Cardiac fibroblast (primary cell): ENCODE measurements at regions not wholly inside any gene's neighbourhood (a gene's known extent, or its start where the extent isn't known, plus 50 kb on each side); places are given as distances from the start of the nearest gene placed in this dataset.
A peak's percentile ranks its signal among the peaks of the same experiment; 100 is the strongest.

Experiments
- DNase-seq, 2 donors: peaks; one replicate each; pipeline versions ENCODE4 v3.0.0 to v3.0.0-alpha.2; 2010; ENCODE audit warnings: low read depth in 2 of 2
- H3K4me3 ChIP-seq, 2 donors: replicated peaks in 1 of 2; 1 replicate in 1 of 2; 2 replicates in 1 of 2; pipeline ENCODE4 v1.5.1; 2011; ENCODE audit warnings: low read depth in 2 of 2, low read length in 2 of 2, mild to moderate bottlenecking in 2 of 2, moderate library complexity in 1 of 2
- CTCF ChIP-seq: IDR thresholded peaks from one replicate; pipeline ENCODE4 v1.5.1; 2011; ENCODE audit warnings: low read depth, mild to moderate bottlenecking, low read length, inconsistent platforms

GRCh38 chr2:225894236-225894980 lies 494.9 kb downstream of the NYAP2 start:
- DNase-seq: peak; percentile 58 to 81
- H3K4me3 ChIP-seq: no peak overlapping the region
- no peak for TF ChIP-seq CTCF

- H3K4me3 ChIP-seq: no peak overlapping the region
- no peak for TF ChIP-seq CTCF
- DNase-seq: no peak
Measured at GRCh38 chr2:225893151-225893550, 493.6 kb downstream of the NYAP2 start.

GRCh38 chr2:225891771-225892170 lies 492.3 kb downstream of the NYAP2 start:
- H3K4me3 ChIP-seq: no peak overlapping the region
- no peak for DNase-seq
- no peak for TF ChIP-seq CTCF

- no peak for TF ChIP-seq CTCF
- no peak for DNase-seq
- H3K4me3 ChIP-seq: no peak overlapping the region
Measured at GRCh38 chr2:225891013-225891412, 491.5 kb downstream of the NYAP2 start.

- peak; percentile 81 to 92 for DNase-seq
Measured at GRCh38 chr2:225889452-225889851, 489.9 kb downstream of the NYAP2 start.

GRCh38 chr2:225867071-225867470 lies 467.6 kb downstream of the NYAP2 start:
- no peak overlapping the region for H3K4me3 ChIP-seq
- DNase-seq: peak in 1 of 2 donors; percentile 39
- no peak for TF ChIP-seq CTCF

More at GRCh38 chr2:225889452-225889851, 489.9 kb downstream of the NYAP2 start:
- no peak overlapping the region for H3K4me3 ChIP-seq
- peak; percentile 75 for TF ChIP-seq CTCF

GRCh38 chr2:225865468-225865867 lies 466.0 kb downstream of the NYAP2 start:
- DNase-seq: peak; percentile 2 to 33
- TF ChIP-seq CTCF: no peak
- no peak overlapping the region for H3K4me3 ChIP-seq
